ENCODE measurements at regions not wholly inside any gene's neighbourhood (a gene's known extent, or its start where the extent isn't known, plus 50 kb on each side); places are given as distances from the start of the nearest gene placed in this dataset.

GRCh38 chr3:80445053-80445452 is 677.3 kb upstream of the ROBO1 start:
- no peaks in the 10 kb centered on the region for H3K36me3 Mint-ChIP-seq
- H3K9me3 Mint-ChIP-seq, result no peaks in the 10 kb centered on the region
- no peak for DNase-seq
- H3K27me3 Mint-ChIP-seq, result no peaks in the 10 kb centered on the region
- no peaks in the 10 kb centered on the region for H3K4me1 Mint-ChIP-seq
- no peak overlapping the region for H3K27ac Mint-ChIP-seq
- H3K4me3 Mint-ChIP-seq, result no peak overlapping the region

- Mint-ChIP-seq H3K27ac (no peak overlapping the region), H3K9me3 (peaks cover 2% of the 10 kb centered on the region), H3K4me3 (no peak overlapping the region), H3K36me3 (no peaks in the 10 kb centered on the region), H3K4me1 (no peaks in the 10 kb centered on the region), H3K27me3 (no peaks in the 10 kb centered on the region)
- DNase-seq, result no peak
These were observed 671.7 kb upstream of the ROBO1 start for GRCh38 chr3:80439490-80439889.

GRCh38 chr3:80434366-80434765 is 666.6 kb upstream of the ROBO1 start:
- H3K9me3 Mint-ChIP-seq, result peaks cover 8% of the 10 kb centered on the region
- H3K4me3 Mint-ChIP-seq, result no peak overlapping the region
- DNase-seq, result no peak
- no peaks in the 10 kb centered on the region for H3K36me3 Mint-ChIP-seq
- no peaks in the 10 kb centered on the region for H3K4me1 Mint-ChIP-seq
- no peak overlapping the region for H3K27ac Mint-ChIP-seq
- H3K27me3 Mint-ChIP-seq, result no peaks in the 10 kb centered on the region

- Mint-ChIP-seq H3K36me3 (no peaks in the 10 kb centered on the region), H3K27me3 (no peaks in the 10 kb centered on the region)
These were observed 657.2 kb upstream of the ROBO1 start for GRCh38 chr3:80424951-80425350.

GRCh38 chr3:80408030-80408721 is 640.4 kb upstream of the ROBO1 start:
- no peak overlapping the region for H3K27ac Mint-ChIP-seq
- H3K4me1 Mint-ChIP-seq, result no peaks in the 10 kb centered on the region
- H3K9me3 Mint-ChIP-seq, result peaks cover 5% of the 10 kb centered on the region
- H3K4me3 Mint-ChIP-seq, result no peak overlapping the region
- DNase-seq, result no peak
- H3K36me3 Mint-ChIP-seq, result no peaks in the 10 kb centered on the region
- H3K27me3 Mint-ChIP-seq, result no peaks in the 10 kb centered on the region

More at GRCh38 chr3:80424951-80425350, 657.2 kb upstream of the ROBO1 start:
- Mint-ChIP-seq H3K27ac (no peak overlapping the region), H3K9me3 (peaks cover 14% of the 10 kb centered on the region), H3K4me3 (no peak overlapping the region), H3K4me1 (no peaks in the 10 kb centered on the region)
- DNase-seq, result no peak

GRCh38 chr3:80405618-80406017 is 637.8 kb upstream of the ROBO1 start:
- Mint-ChIP-seq H3K27ac (no peak overlapping the region), H3K4me3 (no peak overlapping the region)
- no peak for DNase-seq

GRCh38 chr3:80395023-80395422 is 627.2 kb upstream of the ROBO1 start:
- DNase-seq, result no peak
- Mint-ChIP-seq H3K4me1 (no peaks in the 10 kb centered on the region), H3K27ac (no peak overlapping the region), H3K4me3 (no peak overlapping the region), H3K36me3 (no peaks in the 10 kb centered on the region), H3K9me3 (no peaks in the 10 kb centered on the region), H3K27me3 (no peaks in the 10 kb centered on the region)

More at GRCh38 chr3:80405618-80406017, 637.8 kb upstream of the ROBO1 start:
- Mint-ChIP-seq H3K4me1 (no peaks in the 10 kb centered on the region), H3K36me3 (no peaks in the 10 kb centered on the region), H3K27me3 (no peaks in the 10 kb centered on the region), H3K9me3 (peaks cover 5% of the 10 kb centered on the region)

- Mint-ChIP-seq H3K27me3 (no peaks in the 10 kb centered on the region), H3K36me3 (no peaks in the 10 kb centered on the region), H3K9me3 (no peaks in the 10 kb centered on the region), H3K27ac (no peak overlapping the region), H3K4me3 (no peak overlapping the region), H3K4me1 (no peaks in the 10 kb centered on the region)
- no peak for DNase-seq
These were observed 623.8 kb upstream of the ROBO1 start for GRCh38 chr3:80391573-80391972.

- Mint-ChIP-seq H3K27me3 (no peaks in the 10 kb centered on the region), H3K27ac (no peak overlapping the region), H3K4me3 (no peak overlapping the region), H3K36me3 (no peaks in the 10 kb centered on the region), H3K9me3 (peaks cover 1% of the 10 kb centered on the region), H3K4me1 (no peaks in the 10 kb centered on the region)
- DNase-seq, result no peak
These were observed 617.0 kb upstream of the ROBO1 start for GRCh38 chr3:80384811-80385210.

GRCh38 chr3:80374423-80374822 is 606.6 kb upstream of the ROBO1 start:
- no peak overlapping the region for H3K27ac Mint-ChIP-seq
- H3K9me3 Mint-ChIP-seq, result peaks cover 1% of the 10 kb centered on the region
- DNase-seq, result no peak
- no peaks in the 10 kb centered on the region for H3K4me1 Mint-ChIP-seq
- no peaks in the 10 kb centered on the region for H3K36me3 Mint-ChIP-seq
- H3K4me3 Mint-ChIP-seq, result no peak overlapping the region
- no peaks in the 10 kb centered on the region for H3K27me3 Mint-ChIP-seq

GRCh38 chr3:80368616-80369015 is 600.8 kb upstream of the ROBO1 start:
- Mint-ChIP-seq H3K36me3 (no peaks in the 10 kb centered on the region), H3K27me3 (no peaks in the 10 kb centered on the region), H3K4me3 (no peak overlapping the region), H3K9me3 (peaks cover 8% of the 10 kb centered on the region), H3K4me1 (no peaks in the 10 kb centered on the region), H3K27ac (no peak overlapping the region)
- DNase-seq, result no peak

- peaks cover 8% of the 10 kb centered on the region for H3K9me3 Mint-ChIP-seq
- no peak for DNase-seq
- H3K4me1 Mint-ChIP-seq, result no peaks in the 10 kb centered on the region
- H3K27ac Mint-ChIP-seq, result no peak overlapping the region
- H3K4me3 Mint-ChIP-seq, result no peak overlapping the region
- no peaks in the 10 kb centered on the region for H3K27me3 Mint-ChIP-seq
- H3K36me3 Mint-ChIP-seq, result no peaks in the 10 kb centered on the region
These were observed 599.2 kb upstream of the ROBO1 start for GRCh38 chr3:80366808-80367548.

- no peak for DNase-seq
- Mint-ChIP-seq H3K27me3 (no peaks in the 10 kb centered on the region), H3K27ac (no peak overlapping the region), H3K4me3 (no peak overlapping the region), H3K4me1 (no peaks in the 10 kb centered on the region), H3K9me3 (peaks cover 3% of the 10 kb centered on the region), H3K36me3 (no peaks in the 10 kb centered on the region)
These were observed 590.0 kb upstream of the ROBO1 start for GRCh38 chr3:80357761-80358160.

- Mint-ChIP-seq H3K4me1 (no peaks in the 10 kb centered on the region), H3K27ac (no peak overlapping the region), H3K27me3 (no peaks in the 10 kb centered on the region), H3K36me3 (no peaks in the 10 kb centered on the region), H3K4me3 (no peak overlapping the region), H3K9me3 (peaks cover 3% of the 10 kb centered on the region)
- no peak for DNase-seq
These were observed 587.3 kb upstream of the ROBO1 start for GRCh38 chr3:80355144-80355543.

GRCh38 chr3:80351201-80351600 is 583.4 kb upstream of the ROBO1 start:
- Mint-ChIP-seq H3K9me3 (peaks cover 5% of the 10 kb centered on the region), H3K27ac (no peak overlapping the region), H3K27me3 (no peaks in the 10 kb centered on the region), H3K4me3 (no peak overlapping the region), H3K4me1 (no peaks in the 10 kb centered on the region), H3K36me3 (no peaks in the 10 kb centered on the region)
- DNase-seq, result no peak

- Mint-ChIP-seq H3K27me3 (no peaks in the 10 kb centered on the region), H3K27ac (no peak overlapping the region), H3K36me3 (no peaks in the 10 kb centered on the region), H3K4me3 (no peak overlapping the region), H3K9me3 (peaks cover 7% of the 10 kb centered on the region), H3K4me1 (no peaks in the 10 kb centered on the region)
- DNase-seq, result no peak
These were observed 583.0 kb upstream of the ROBO1 start for GRCh38 chr3:80350771-80351170.
